HCT116 (cell line): ENCODE measurements at regions not wholly inside any gene's neighbourhood (a gene's known extent, or its start where the extent isn't known, plus 50 kb on each side); places are given as distances from the start of the nearest gene placed in this dataset.

Experiments
- ATAC-seq: fragments of 200-7000 bp; cut with Tn5 transposase; 2 replicates; pipeline ENCODE4 v1.9.1; 2020; ENCODE audit warnings: mild to moderate bottlenecking, moderate library complexity
- BruUV-seq: library from RNA; stranded (reverse); fragments of 400-500 nt; replicated peaks from 2 replicates; lab custom pipeline; 2021; lab: Mats Ljungman, UMichigan
- CTCF ChIA-PET: fragments of 300-600 bp; sonication (Branson Sonifier 250); formaldehyde crosslinking; loops from one replicate; lab custom pipeline; 2021; ENCODE audit warnings: antibody characterized with exemption; lab: Charles Lee
- POLR2A ChIA-PET: fragments of 300-600, 350-600 bp; sonication (Branson Sonifier 250); formaldehyde crosslinking; loops from one replicate; lab custom pipeline; 2021; ENCODE audit warnings: antibody characterized with exemption; lab: Charles Lee
- RAD21 ChIA-PET, 2 experiments: fragments of 300-600 bp; sonication (Branson Sonifier 250); formaldehyde crosslinking; loops; one replicate each; lab custom pipeline; 2023; ENCODE audit warnings: low total read pairs in 2 of 2; ENCODE audit not compliant: uncharacterized antibody in 2 of 2, unreplicated experiment in 2 of 2, low non-redundant PET in 1 of 2; lab: Charles Lee
- DNase-seq: peaks from one replicate; pipeline ENCODE4 v3.0.0-alpha.2; 2010; ENCODE audit warnings: low read depth, low spot score
- H2AFZ ChIP-seq: fragments of 200-600 bp; shearing (Covaris generic), sonication (generic); 2 replicates; pipeline ENCODE4 v1.6.1; 2017; ENCODE audit warnings: low read depth, mixed run types, mixed read lengths, antibody characterized with exemption, low read length; ENCODE audit not compliant: poor library complexity, severe bottlenecking
- H3K27ac ChIP-seq: 2 replicates; pipeline ENCODE4 v1.5.1; 2012; ENCODE audit warnings: low read depth, low read length
- H3K27me3 ChIP-seq: fragments of 200-600 bp; sonication (generic); 2 replicates; pipeline ENCODE4 v1.6.1; 2016; ENCODE audit warnings: mixed run types, low read length, mixed read lengths; ENCODE audit not compliant: insufficient read depth
- H3K36me3 ChIP-seq, 2 experiments: fragments of 200-500 bp in 1 of 2; fragments of 200-600 bp in 1 of 2; sonication (Bioruptor generic) in 1 of 2; sonication (generic) in 1 of 2; 2 replicates each; pipeline versions ENCODE4 v1.5.1 to v1.6.1; 2014 to 2016; ENCODE audit warnings: low read length in 2 of 2, inconsistent platforms in 1 of 2, mixed read lengths in 1 of 2, mixed run types in 1 of 2; ENCODE audit not compliant: insufficient read depth in 2 of 2, control insufficient read depth in 1 of 2
- H3K4me1 ChIP-seq, 2 experiments: fragments of 200-600 bp in 1 of 2; sonication (generic) in 1 of 2; 2 replicates each; pipeline versions ENCODE4 v1.5.1 to v1.6.1; 2012 to 2017; ENCODE audit warnings: low read length in 2 of 2, inconsistent platforms in 1 of 2, mild to moderate bottlenecking in 1 of 2, mixed read lengths in 1 of 2, mixed run types in 1 of 2, moderate library complexity in 1 of 2; ENCODE audit not compliant: insufficient read depth in 2 of 2, control insufficient read depth in 1 of 2
- H3K4me2 ChIP-seq: fragments of 200-600 bp; sonication (generic); 2 replicates; pipeline ENCODE4 v1.6.1; 2017; ENCODE audit warnings: mixed run types, low read length, mixed read lengths
- H3K4me3 ChIP-seq, 2 experiments: fragments of 200-600 bp in 1 of 2; sonication (generic) in 1 of 2; replicated peaks in 1 of 2; 2 replicates each; pipeline ENCODE4 v1.5.1; 2011 to 2016; ENCODE audit warnings: low read length in 2 of 2, control low read depth in 1 of 2, low read depth in 1 of 2, mild to moderate bottlenecking in 1 of 2, mixed read lengths in 1 of 2, mixed run types in 1 of 2
- H3K79me2 ChIP-seq: fragments of 200-600 bp; sonication (generic); 2 replicates; pipeline ENCODE4 v1.6.1; 2017; ENCODE audit warnings: mild to moderate bottlenecking, mixed run types, low read length, moderate library complexity, mixed read lengths; ENCODE audit not compliant: insufficient read depth
- H3K9ac ChIP-seq: fragments of 200-600 bp; sonication (generic); 2 replicates; pipeline ENCODE4 v1.6.1; 2016; ENCODE audit warnings: low read length, mixed read lengths
- H3K9me2 ChIP-seq: fragments of 200-600 bp; sonication (generic), shearing (Covaris generic); 2 replicates; pipeline ENCODE4 v1.6.1; 2017; ENCODE audit warnings: mixed run types, mild to moderate bottlenecking, moderate library complexity; ENCODE audit not compliant: insufficient read depth
- H3K9me3 ChIP-seq, 2 experiments: fragments of 200-500 bp in 1 of 2; fragments of 200-600 bp in 1 of 2; sonication (Bioruptor generic) in 1 of 2; sonication (generic) in 1 of 2; 2 replicates each; pipeline ENCODE4 v1.6.1; 2014 to 2017; ENCODE audit warnings: low read length in 2 of 2, mixed read lengths in 2 of 2, inconsistent platforms in 1 of 2, low read depth in 1 of 2, mild to moderate bottlenecking in 1 of 2, mixed run types in 1 of 2, moderate library complexity in 1 of 2; ENCODE audit not compliant: control insufficient read depth in 1 of 2, insufficient read depth in 1 of 2
- H4K20me1 ChIP-seq: fragments of 200-600 bp; sonication (generic), shearing (Covaris generic); 2 replicates; pipeline ENCODE4 v1.6.1; 2017; ENCODE audit warnings: mixed run types, mild to moderate bottlenecking, moderate library complexity; ENCODE audit not compliant: insufficient read depth
- CBX3 ChIP-seq: IDR thresholded peaks from 2 replicates; pipeline ENCODE4 v1.6.1; 2012; ENCODE audit warnings: low read depth
- ELF1 ChIP-seq: IDR thresholded peaks from 2 replicates; pipeline ENCODE4 v1.6.1; 2012; ENCODE audit warnings: low read depth, borderline replicate concordance
- EZH2phosphoT487 ChIP-seq: fragments of 200-600 bp; IDR thresholded peaks from 2 replicates; pipeline ENCODE4 v1.6.1; 2018; ENCODE audit warnings: antibody characterized with exemption, borderline replicate concordance
- POLR2A ChIP-seq: IDR thresholded peaks from 2 replicates; pipeline ENCODE4 v1.7.0; 2011; ENCODE audit warnings: borderline replicate concordance; ENCODE audit not compliant: insufficient read depth, insufficient read length; ENCODE audit errors: extremely low read depth
- YY1 ChIP-seq: IDR thresholded peaks from 2 replicates; pipeline ENCODE4 v1.6.1; 2011; ENCODE audit warnings: low read length, low read depth, moderate library complexity, mild to moderate bottlenecking; ENCODE audit not compliant: insufficient replicate concordance; ENCODE audit errors: extremely low read depth
- ZFX ChIP-seq: fragments of 450-650 bp; IDR thresholded peaks from 2 replicates; pipeline ENCODE4 v1.6.1; 2017
- intact Hi-C: fragments of 100-400 bp; cut with micrococcal nuclease; formaldehyde crosslinking; loops from 2 replicates; pipeline ENCODE4 v1.10.0; 2022
- TF ChIP-seq, protein P1 (sequence below): IDR thresholded peaks from 2 replicates; pipeline ENCODE4 v1.6.1; 2012

DNA sequence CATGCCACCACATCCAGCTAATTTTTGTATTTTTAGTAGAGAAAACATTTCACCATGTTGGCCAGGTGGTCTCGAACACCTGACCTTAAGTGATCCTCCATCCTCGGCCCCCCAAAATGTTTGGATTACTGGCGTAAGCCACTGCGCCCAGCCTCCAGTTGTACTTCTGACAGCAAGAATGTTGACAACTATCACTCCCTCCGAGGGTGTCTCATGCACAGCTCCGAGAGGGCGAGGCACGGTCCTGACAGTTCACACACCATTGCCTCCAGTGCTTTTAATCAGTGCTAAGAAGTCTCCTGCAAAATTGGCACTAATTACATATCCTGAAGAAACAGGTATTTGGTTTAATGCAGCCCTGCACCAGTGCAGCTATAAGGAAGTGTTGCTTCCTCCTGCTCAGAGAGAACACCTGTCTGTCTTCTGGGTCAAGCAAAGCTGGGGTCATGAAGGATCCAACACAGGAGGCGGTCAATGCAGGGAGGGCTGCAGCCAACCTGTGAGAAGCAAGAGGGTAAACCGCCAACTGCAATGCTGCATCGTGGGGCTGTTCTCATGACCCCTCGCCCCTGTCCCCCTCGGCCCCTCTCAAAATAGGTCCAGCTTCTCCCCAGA lies 184.0 kb downstream of the MED10 start:
- Histone ChIP-seq H3K4me3 (no peak overlapping the region), H3K27ac (no peak overlapping the region), H2AFZ (no peak overlapping the region), H3K79me2 (no peaks in the 10 kb centered on the region), H3K9ac (no peak overlapping the region), H3K36me3 (no peaks in the 10 kb centered on the region), H3K9me2 (no peaks in the 10 kb centered on the region), H3K4me1 (no peaks in the 10 kb centered on the region), H4K20me1 (no peaks in the 10 kb centered on the region), H3K27me3 (peaks cover 12% of the 10 kb centered on the region), H3K4me2 (no peak overlapping the region), H3K9me3 (no peaks in the 10 kb centered on the region)
- TF ChIP-seq, protein P1, sequence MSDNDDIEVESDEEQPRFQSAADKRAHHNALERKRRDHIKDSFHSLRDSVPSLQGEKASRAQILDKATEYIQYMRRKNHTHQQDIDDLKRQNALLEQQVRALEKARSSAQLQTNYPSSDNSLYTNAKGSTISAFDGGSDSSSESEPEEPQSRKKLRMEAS, result no peak
- no peak for TF ChIP-seq CBX3
- ChIA-PET POLR2A (no interaction called here), CTCF (no interaction called here), RAD21 (no interaction called here)
- no TSS peak for BruUV-seq
- no peak for ATAC-seq
- DNase-seq, result no peak
- intact Hi-C loops, result no loop called here

DNA sequence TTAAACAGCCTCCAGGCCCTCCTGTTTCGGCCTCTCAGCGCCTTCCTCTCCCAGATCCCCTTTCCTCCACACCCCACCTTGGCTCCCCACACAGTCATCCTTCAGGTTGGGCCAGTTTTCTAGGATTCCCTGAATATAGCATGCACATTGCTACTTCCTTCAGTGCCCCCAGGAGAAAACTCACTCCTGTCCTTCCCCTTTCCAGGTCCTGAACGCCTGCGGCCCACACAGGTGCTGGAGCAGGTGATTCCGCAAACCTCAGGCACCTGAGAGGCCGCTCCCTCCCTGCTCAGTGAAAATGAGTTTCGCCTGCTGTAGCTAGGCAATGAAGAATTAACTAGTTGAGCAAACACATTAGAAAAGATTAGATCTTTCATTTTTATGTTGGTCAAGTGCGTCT lies 185.0 kb downstream of the MED10 start:
- no peak for DNase-seq
- ChIA-PET RAD21 (no interaction called here), POLR2A (no interaction called here), CTCF (no interaction called here)
- TF ChIP-seq CBX3 (no peak), EZH2phosphoT487 (no peak), ZFX (no peak), ELF1 (no peak), YY1 (no peak), POLR2A (no peak)
- TF ChIP-seq, protein P1, result no peak
- Histone ChIP-seq H3K9me3 (no peaks in the 10 kb centered on the region), H3K4me3 (no peak overlapping the region), H4K20me1 (no peaks in the 10 kb centered on the region), H2AFZ (no peak overlapping the region), H3K9ac (no peak overlapping the region), H3K79me2 (no peaks in the 10 kb centered on the region), H3K27ac (no peak overlapping the region), H3K4me2 (no peak overlapping the region), H3K36me3 (no peaks in the 10 kb centered on the region), H3K4me1 (no peaks in the 10 kb centered on the region), H3K27me3 (peaks cover 5% of the 10 kb centered on the region; the same call in 1 of the 2 replicates), H3K9me2 (no peaks in the 10 kb centered on the region)
- no TSS peak for BruUV-seq
- intact Hi-C loops, result no loop called here
- ATAC-seq, result no peak
